GM18867 (cell line): ENCODE measurements at regions not wholly inside any gene's neighbourhood (a gene's known extent, or its start where the extent isn't known, plus 50 kb on each side); places are given as distances from the start of the nearest gene placed in this dataset.
"Not testable (repeated sequence)": the region's sequence is repeated elsewhere in the genome, so short reads cannot be mapped to it uniquely, and the experiment has no call there.

Experiments used
- ATAC-seq: cut with Tn5 transposase; IDR thresholded peaks from one replicate; pipeline ENCODE4 v1.9.1; 2021; ENCODE audit warnings: mild to moderate bottlenecking, moderate library complexity; ENCODE audit not compliant: unreplicated experiment

- ATAC-seq, result peak; percentile 73
These were observed 121.6 kb upstream of the FAT1 start for GRCh38 chr4:186845137-186845842.

GRCh38 chr4:186846426-186846825, 122.8 kb upstream of the FAT1 start:
- no peak for ATAC-seq

DNA sequence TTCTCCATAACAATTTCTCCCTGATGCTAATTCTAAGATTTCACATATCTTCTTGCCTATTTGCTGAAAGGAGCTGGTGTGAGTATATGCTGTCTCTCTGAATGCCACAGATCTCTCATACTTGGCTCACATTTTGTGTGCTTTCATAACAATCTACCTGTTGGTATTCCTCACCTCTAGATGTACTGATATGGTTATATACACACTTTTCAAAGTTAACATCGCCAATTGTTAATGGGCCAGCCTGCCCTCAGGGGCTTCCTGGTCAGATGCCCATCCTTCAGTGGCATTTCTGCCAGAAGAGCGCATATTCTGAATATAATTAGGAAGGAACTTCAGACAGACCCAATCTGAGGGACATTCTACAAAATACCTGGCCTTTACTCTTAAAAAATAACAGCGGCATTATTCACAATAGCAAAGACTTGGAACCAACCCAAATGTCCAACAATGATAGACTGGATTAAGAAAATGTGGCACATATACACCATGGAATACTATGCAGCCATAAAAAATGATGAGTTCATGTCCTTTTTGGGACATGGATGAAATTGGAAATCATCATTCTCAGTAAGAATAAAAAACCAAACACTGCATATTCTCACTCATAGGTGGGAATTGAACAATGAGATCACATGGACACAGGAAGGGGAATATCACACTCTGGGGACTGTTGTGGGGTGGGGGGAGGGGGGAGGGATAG, 123.9 kb upstream of the FAT1 start:
- ATAC-seq, result not testable (repeated sequence)

- ATAC-seq, result no peak
These were observed 124.8 kb upstream of the FAT1 start for GRCh38 chr4:186848437-186848836.

- no peak for ATAC-seq
These were observed 127.8 kb upstream of the FAT1 start for GRCh38 chr4:186851291-186852072.

DNA sequence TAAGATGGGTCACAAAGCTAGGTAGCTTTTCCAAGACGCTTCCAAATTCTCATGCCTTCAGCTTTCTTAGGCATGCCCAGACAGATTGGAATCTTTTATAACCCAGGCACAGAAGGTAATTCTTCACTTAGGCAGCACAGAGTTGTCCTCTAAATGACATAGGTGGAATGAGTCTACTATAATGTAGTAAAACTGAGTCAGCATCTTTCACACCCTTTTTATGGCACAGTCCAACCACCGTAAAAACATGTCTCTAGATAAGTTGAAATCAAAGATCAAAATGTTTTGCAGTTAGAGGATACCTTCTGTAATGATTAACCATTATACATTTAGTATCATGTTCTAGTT, 128.4 kb upstream of the FAT1 start:
- ATAC-seq, result no peak

- peak; percentile 87 for ATAC-seq
These were observed 129.3 kb upstream of the FAT1 start for GRCh38 chr4:186852964-186853391.

DNA sequence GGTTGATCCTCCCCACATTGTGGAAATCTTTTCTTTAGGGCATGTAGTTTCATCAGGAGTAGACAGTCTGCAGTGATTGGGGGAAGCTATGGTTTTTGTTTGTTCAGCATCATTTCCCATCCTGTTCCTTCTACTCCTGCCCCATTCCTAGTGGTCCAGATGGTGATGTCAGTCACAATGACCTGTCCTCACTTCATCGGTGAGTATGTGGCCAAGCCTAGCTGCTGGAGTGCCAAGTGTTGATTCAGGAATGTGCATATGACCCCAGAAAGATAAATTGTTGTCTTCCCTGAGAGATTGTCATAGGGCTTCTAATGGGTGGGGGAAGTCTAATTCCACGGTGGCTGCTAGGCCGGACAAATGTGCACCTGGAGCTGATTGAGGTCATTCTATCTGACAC, 130.6 kb upstream of the FAT1 start:
- no peak for ATAC-seq

- ATAC-seq, result no peak
These were observed 131.5 kb upstream of the FAT1 start for GRCh38 chr4:186855111-186855510.

GRCh38 chr4:186857793-186858192, 134.1 kb upstream of the FAT1 start:
- no peak for ATAC-seq

DNA sequence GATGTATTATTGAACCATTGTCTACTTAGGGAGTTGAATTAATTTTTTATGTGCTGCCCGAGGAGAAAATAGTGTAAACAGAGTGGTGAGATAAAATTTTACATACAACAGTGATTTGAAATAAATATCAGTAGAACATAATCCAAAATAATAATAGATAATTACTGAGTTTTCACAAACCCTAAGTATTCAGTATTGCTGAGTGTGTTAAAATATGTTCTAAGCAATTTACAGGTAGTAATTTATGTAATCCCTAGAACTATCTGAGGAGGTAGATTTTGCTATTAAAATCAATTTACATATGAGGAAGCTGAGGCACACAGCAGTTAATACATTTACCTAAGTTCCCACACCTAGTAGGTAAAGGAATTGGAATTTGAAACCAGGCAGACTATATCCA, 134.7 kb upstream of the FAT1 start:
- no peak for ATAC-seq

- no peak for ATAC-seq
These were observed 135.8 kb upstream of the FAT1 start for GRCh38 chr4:186859420-186859819.

DNA sequence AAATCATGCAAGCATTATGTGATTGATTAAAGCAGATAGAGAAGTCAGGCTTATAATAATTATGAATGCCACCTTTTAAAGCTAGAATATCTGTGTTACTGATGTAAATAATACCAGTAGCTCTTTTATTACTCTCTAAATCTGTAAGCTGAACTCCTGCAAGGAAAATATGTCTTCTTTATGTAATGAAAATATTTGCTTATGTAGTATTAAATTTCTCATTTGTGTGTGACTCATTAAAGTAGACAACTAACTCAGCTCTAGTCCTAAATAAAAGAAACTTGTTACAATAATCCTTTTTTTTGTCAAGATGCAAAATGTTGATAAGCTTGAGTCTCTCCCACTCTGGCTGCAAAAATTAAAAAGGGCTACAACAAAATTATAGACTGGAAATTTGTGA, 137.7 kb upstream of the FAT1 start:
- no peak for ATAC-seq

DNA sequence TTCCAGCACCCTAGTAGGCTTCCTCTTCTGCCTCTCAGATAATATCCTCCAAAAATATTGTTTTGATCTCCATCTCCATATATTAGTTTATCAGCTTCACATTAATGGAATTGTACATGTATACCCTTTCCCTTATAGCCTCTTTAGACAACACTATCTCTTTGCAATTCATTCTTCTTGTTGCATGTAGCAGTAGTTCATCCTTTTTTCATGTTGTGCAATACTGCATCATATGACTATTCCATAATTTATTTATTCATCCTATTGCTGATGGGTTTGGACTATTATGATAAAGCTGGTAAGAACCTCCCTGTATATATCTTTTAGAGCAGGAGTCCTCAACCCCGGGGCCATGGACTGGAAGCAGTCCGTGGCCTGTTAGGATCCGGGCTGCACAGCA, 148.2 kb upstream of the FAT1 start:
- no peak for ATAC-seq

- ATAC-seq, result not testable (repeated sequence)
These were observed 149.4 kb upstream of the FAT1 start for GRCh38 chr4:186873095-186873494.

DNA sequence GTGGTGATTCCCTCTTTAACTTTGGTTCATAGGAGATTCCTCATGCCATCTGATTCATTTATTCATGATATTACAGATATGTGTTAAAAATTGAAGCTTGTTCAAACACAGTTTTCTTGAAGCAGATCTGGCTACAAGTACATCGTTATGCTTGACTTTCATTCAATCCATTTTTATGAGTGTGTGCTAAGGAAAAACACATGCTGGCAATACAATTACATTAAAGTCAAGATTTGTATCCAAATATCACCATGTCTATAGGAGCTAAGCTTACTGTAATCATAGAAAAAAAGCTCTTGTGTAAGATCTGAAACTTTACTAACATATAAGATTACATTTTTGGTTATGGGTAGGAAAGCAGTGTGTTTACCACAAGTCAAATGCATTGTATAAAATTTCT, 151.8 kb upstream of the FAT1 start:
- no peak for ATAC-seq

- ATAC-seq, result no peak
These were observed 153.4 kb upstream of the FAT1 start for GRCh38 chr4:186876961-186877626.

DNA sequence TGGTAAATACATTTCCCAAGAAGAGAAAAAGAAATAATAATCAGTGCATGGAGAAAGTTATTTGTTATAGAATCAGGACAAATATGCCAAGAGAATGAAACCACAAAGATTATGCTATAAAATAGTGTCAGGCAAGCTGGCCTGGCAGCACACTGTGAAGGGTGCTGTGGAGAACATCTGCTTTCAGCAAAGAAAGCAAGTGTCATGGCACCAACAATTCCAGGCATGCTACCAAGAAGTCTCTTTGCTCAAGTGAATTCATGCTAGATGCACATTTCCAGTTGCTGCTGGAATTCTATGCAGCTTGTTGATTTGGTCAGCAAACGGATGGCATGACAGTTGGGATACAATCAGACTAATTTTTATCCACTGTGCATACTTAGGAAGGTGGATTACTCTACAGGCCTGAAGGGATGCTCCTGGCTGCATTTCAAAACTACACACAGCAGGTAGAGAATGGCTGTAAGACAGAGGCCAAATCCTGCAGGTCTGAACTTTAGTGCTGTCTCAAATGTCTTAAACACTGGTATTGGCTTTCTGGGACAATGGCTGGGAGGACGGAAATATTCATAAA, 154.6 kb upstream of the FAT1 start:
- ATAC-seq, result no peak

- peak; percentile 37 for ATAC-seq
These were observed 158.0 kb upstream of the FAT1 start for GRCh38 chr4:186881521-186882220.

DNA sequence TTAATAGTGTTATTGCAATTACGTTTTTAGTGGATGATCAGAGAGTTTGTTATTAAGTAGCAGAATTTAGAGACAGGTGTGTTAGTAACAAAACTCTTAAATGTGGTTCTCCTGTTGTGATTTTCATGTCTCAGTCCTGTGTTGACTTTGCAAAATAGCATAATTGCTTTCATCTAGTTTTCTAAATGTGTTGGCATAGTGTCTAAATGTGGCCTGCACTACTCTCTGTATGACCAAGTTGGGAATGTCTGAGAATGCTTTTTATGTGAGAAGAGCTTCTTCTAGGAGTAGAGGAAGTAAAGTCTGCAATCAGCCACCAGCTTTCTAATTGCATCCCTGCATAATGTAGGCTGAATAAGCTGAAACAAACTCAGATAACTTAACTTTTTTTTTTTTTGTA, 158.6 kb upstream of the FAT1 start:
- ATAC-seq, result peak; percentile 76
